ENCODE measurements at regions not wholly inside any gene's neighbourhood (a gene's known extent, or its start where the extent isn't known, plus 50 kb on each side); places are given as distances from the start of the nearest gene placed in this dataset.

GRCh38 chrX:4675686-4676300, 962.3 kb upstream of the PRKX start:
- TF ChIP-seq EP300 (IDR thresholded peaks at IDR 0.05) (no peak), POLR2AphosphoS5 (IDR thresholded peaks at IDR 0.05) (no peak), POLR2A (IDR thresholded peaks at IDR 0.05) (no peak)
- TF ChIP-seq, protein P1, sequence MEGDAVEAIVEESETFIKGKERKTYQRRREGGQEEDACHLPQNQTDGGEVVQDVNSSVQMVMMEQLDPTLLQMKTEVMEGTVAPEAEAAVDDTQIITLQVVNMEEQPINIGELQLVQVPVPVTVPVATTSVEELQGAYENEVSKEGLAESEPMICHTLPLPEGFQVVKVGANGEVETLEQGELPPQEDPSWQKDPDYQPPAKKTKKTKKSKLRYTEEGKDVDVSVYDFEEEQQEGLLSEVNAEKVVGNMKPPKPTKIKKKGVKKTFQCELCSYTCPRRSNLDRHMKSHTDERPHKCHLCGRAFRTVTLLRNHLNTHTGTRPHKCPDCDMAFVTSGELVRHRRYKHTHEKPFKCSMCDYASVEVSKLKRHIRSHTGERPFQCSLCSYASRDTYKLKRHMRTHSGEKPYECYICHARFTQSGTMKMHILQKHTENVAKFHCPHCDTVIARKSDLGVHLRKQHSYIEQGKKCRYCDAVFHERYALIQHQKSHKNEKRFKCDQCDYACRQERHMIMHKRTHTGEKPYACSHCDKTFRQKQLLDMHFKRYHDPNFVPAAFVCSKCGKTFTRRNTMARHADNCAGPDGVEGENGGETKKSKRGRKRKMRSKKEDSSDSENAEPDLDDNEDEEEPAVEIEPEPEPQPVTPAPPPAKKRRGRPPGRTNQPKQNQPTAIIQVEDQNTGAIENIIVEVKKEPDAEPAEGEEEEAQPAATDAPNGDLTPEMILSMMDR (IDR thresholded peaks at IDR 0.05): no peak
- no peak for DNase-seq
- Histone ChIP-seq H3K4me1 (no peaks in the 10 kb centered on the region), H3K4me3 (no peak overlapping the region), H3K36me3 (no peaks in the 10 kb centered on the region), H3K9me3 (no peaks in the 10 kb centered on the region), H3K27me3 (no peaks in the 10 kb centered on the region), H3K27ac (no peak overlapping the region)
- intact Hi-C loops (cut with DNase I): no loop called here
- WGBS, 2 donors: 23 to 62% methylated on average over 4 of the region's 4 CpGs

- Histone ChIP-seq H3K4me1 (no peaks in the 10 kb centered on the region), H3K4me3 (no peak overlapping the region), H3K27me3 (no peaks in the 10 kb centered on the region), H3K27ac (no peak overlapping the region), H3K36me3 (no peaks in the 10 kb centered on the region), H3K9me3 (no peaks in the 10 kb centered on the region)
- TF ChIP-seq POLR2AphosphoS5 (IDR thresholded peaks at IDR 0.05): no peak
- no peak for TF ChIP-seq POLR2A (IDR thresholded peaks at IDR 0.05)
- TF ChIP-seq, protein P1 (IDR thresholded peaks at IDR 0.05): no peak
- TF ChIP-seq EP300 (IDR thresholded peaks at IDR 0.05): no peak
- WGBS, 2 donors: 77 to 82% methylated on average over 6 of the region's 6 CpGs
- no peak for DNase-seq
- intact Hi-C loops (cut with DNase I): no loop called here
Measured at GRCh38 chrX:4674028-4674782, 960.8 kb upstream of the PRKX start.

GRCh38 chrX:4671344-4671743, 957.9 kb upstream of the PRKX start:
- Histone ChIP-seq H3K36me3 (no peaks in the 10 kb centered on the region), H3K4me1 (no peaks in the 10 kb centered on the region), H3K27me3 (no peaks in the 10 kb centered on the region), H3K27ac (no peak overlapping the region), H3K4me3 (no peak overlapping the region), H3K9me3 (no peaks in the 10 kb centered on the region)
- DNase-seq: no peak
- 72 to 74% methylated on average over 4 of the region's 4 CpGs for WGBS, 2 donors
- intact Hi-C loops (cut with DNase I): no loop called here
- TF ChIP-seq POLR2AphosphoS5 (IDR thresholded peaks at IDR 0.05) (no peak), EP300 (IDR thresholded peaks at IDR 0.05) (no peak), POLR2A (IDR thresholded peaks at IDR 0.05) (no peak)
- TF ChIP-seq, protein P1 (IDR thresholded peaks at IDR 0.05): no peak

- no peak for TF ChIP-seq POLR2A (IDR thresholded peaks at IDR 0.05)
- TF ChIP-seq POLR2AphosphoS5 (IDR thresholded peaks at IDR 0.05): no peak
- TF ChIP-seq, protein P1 (IDR thresholded peaks at IDR 0.05): no peak
- no peak for TF ChIP-seq EP300 (IDR thresholded peaks at IDR 0.05)
- no peaks in the 10 kb centered on the region for H3K9me3 ChIP-seq
- no peak for DNase-seq
- no peaks in the 10 kb centered on the region for H3K27me3 ChIP-seq
- H3K4me3 ChIP-seq: no peak overlapping the region
- WGBS, 2 donors: 56 to 80% methylated on average over 5 of the region's 5 CpGs
- H3K4me1 ChIP-seq: no peaks in the 10 kb centered on the region
- no peaks in the 10 kb centered on the region for H3K36me3 ChIP-seq
- intact Hi-C loops (cut with DNase I): no loop called here
- H3K27ac ChIP-seq: no peak overlapping the region
Measured at GRCh38 chrX:4670606-4671005, 957.2 kb upstream of the PRKX start.

Data from sigmoid colon (tissue), 6 donors.